A673 (cell line): ENCODE measurements at regions not wholly inside any gene's neighbourhood (a gene's known extent, or its start where the extent isn't known, plus 50 kb on each side); places are given as distances from the start of the nearest gene placed in this dataset.

ENCODE experiments used
- CTCF ChIP-seq: fragments of 300-800, 200-600 bp; sonication (generic); conservative IDR thresholded peaks from 2 replicates; pipeline ENCODE4 v1.5.1; 2017; ENCODE audit warnings: low read depth, mild to moderate bottlenecking, antibody characterized with exemption, low read length, moderate library complexity, mixed read lengths
- EZH2 ChIP-seq: fragments of 200-600 bp; sonication (generic); IDR thresholded peaks from 2 replicates; pipeline ENCODE4 v1.6.1; 2017; ENCODE audit warnings: borderline replicate concordance, low read depth, mild to moderate bottlenecking, mixed read lengths, antibody characterized with exemption, low read length; ENCODE audit not compliant: poor library complexity, severe bottlenecking

- TF ChIP-seq CTCF (no peak), EZH2 (no peak)
Measured at GRCh38 chr3:26560081-26560480, 62.5 kb upstream of the LRRC3B start.
